SK-N-SH treated with all-trans-retinoic acid at 6 μM for 48 hours (cell line): ENCODE measurements at regions not wholly inside any gene's neighbourhood (a gene's known extent, or its start where the extent isn't known, plus 50 kb on each side); places are given as distances from the start of the nearest gene placed in this dataset.

Source experiments
- ATAC-seq: fragments of 200-7000 bp; cut with Tn5 transposase; 3 replicates; pipeline ENCODE4 v1.9.1; 2020; ENCODE audit warnings: mild to moderate bottlenecking, moderate library complexity
- ARNTL ChIP-seq: fragments of 450-650 bp; formaldehyde crosslinking; IDR thresholded peaks from 2 replicates; pipeline ENCODE4 v1.5.0; 2020; ENCODE audit warnings: low read depth, mild to moderate bottlenecking, moderate library complexity, borderline replicate concordance
- BACH2 ChIP-seq: fragments of 250-450 bp; sonication (Bioruptor Pico); IDR thresholded peaks from 2 replicates; pipeline ENCODE4 v1.9.0; 2021; ENCODE audit warnings: mild to moderate bottlenecking, borderline replicate concordance
- ESRRG ChIP-seq: fragments of 250-450 bp; sonication (Bioruptor Pico); IDR thresholded peaks from 2 replicates; pipeline ENCODE4 v1.6.1; 2021; ENCODE audit warnings: mild to moderate bottlenecking
- GLIS3 ChIP-seq: fragments of 250-450 bp; sonication (Bioruptor Pico); IDR thresholded peaks from 2 replicates; pipeline ENCODE4 v1.5.0; 2020; ENCODE audit warnings: mild to moderate bottlenecking, moderate library complexity
- ISL1 ChIP-seq: fragments of 250-450 bp; sonication (Bioruptor Pico); IDR thresholded peaks from 2 replicates; pipeline ENCODE4 v2.1.2; 2022; ENCODE audit warnings: mild to moderate bottlenecking, moderate library complexity
- PPARA ChIP-seq: fragments of 250-450 bp; sonication (Bioruptor Pico); IDR thresholded peaks from 2 replicates; pipeline ENCODE4 v1.5.0; 2020; ENCODE audit warnings: mild to moderate bottlenecking, borderline replicate concordance
- SNAI2 ChIP-seq: fragments of 250-450 bp; sonication (Bioruptor Pico); IDR thresholded peaks from 2 replicates; pipeline ENCODE4 v1.5.0; 2020; ENCODE audit warnings: mild to moderate bottlenecking, moderate library complexity
- TCF4 ChIP-seq: fragments of 250-450 bp; sonication (Bioruptor Pico); IDR thresholded peaks from 2 replicates; pipeline ENCODE4 v1.8.0; 2021; ENCODE audit warnings: mild to moderate bottlenecking, moderate library complexity, borderline replicate concordance
- TOX ChIP-seq: fragments of 250-450 bp; sonication (Bioruptor Pico); IDR thresholded peaks from 2 replicates; pipeline ENCODE4 v1.8.0; 2021; ENCODE audit warnings: mild to moderate bottlenecking, moderate library complexity, borderline replicate concordance
- ZC3H10 ChIP-seq: fragments of 250-450 bp; sonication (Bioruptor Pico); IDR thresholded peaks from 2 replicates; pipeline ENCODE4 v1.5.1; 2021; ENCODE audit warnings: mild to moderate bottlenecking, moderate library complexity
- ZFP3 ChIP-seq: fragments of 250-450 bp; sonication (Bioruptor Pico); IDR thresholded peaks from 2 replicates; pipeline ENCODE4 v1.5.0; 2020; ENCODE audit warnings: mild to moderate bottlenecking, moderate library complexity
- ZFP30 ChIP-seq: fragments of 450-650 bp; formaldehyde crosslinking; IDR thresholded peaks from 2 replicates; pipeline ENCODE4 v1.5.0; 2022; ENCODE audit warnings: mild to moderate bottlenecking, moderate library complexity
- ZNF565 ChIP-seq: fragments of 450-650 bp; formaldehyde crosslinking; conservative IDR thresholded peaks from 2 replicates; pipeline ENCODE4 v1.5.0; 2020; ENCODE audit warnings: low read depth, mild to moderate bottlenecking, moderate library complexity
- ZNF70 ChIP-seq: fragments of 450-650 bp; formaldehyde crosslinking; IDR thresholded peaks from 2 replicates; pipeline ENCODE4 v1.5.0; 2020; ENCODE audit warnings: mild to moderate bottlenecking, moderate library complexity
- ZNF8 ChIP-seq: fragments of 450-650 bp; formaldehyde crosslinking; IDR thresholded peaks from 2 replicates; pipeline ENCODE4 v1.5.0; 2020; ENCODE audit warnings: mild to moderate bottlenecking, moderate library complexity
- TF ChIP-seq, protein P1 (sequence below): fragments of 250-450 bp; sonication (Bioruptor Pico); IDR thresholded peaks from 2 replicates; pipeline ENCODE4 v1.5.0; 2020; ENCODE audit warnings: mild to moderate bottlenecking, moderate library complexity
- TF ChIP-seq, protein P2 (sequence below): fragments of 250-450 bp; sonication (Bioruptor Pico); IDR thresholded peaks from 2 replicates; pipeline ENCODE4 v1.8.0; 2020; ENCODE audit warnings: mild to moderate bottlenecking, moderate library complexity, borderline replicate concordance
- TF ChIP-seq, protein P3 (sequence below): fragments of 250-450 bp; sonication (Bioruptor Pico); IDR thresholded peaks from 2 replicates; pipeline ENCODE4 v1.8.0; 2021; ENCODE audit warnings: low read depth, mild to moderate bottlenecking, moderate library complexity, borderline replicate concordance
- TF ChIP-seq, protein P4 (sequence below): fragments of 250-450 bp; sonication (Bioruptor Pico); IDR thresholded peaks from 2 replicates; pipeline ENCODE4 v1.5.1; 2020; ENCODE audit warnings: low read depth, mild to moderate bottlenecking, moderate library complexity
- TF ChIP-seq, protein P5 (sequence below): fragments of 250-450 bp; sonication (Bioruptor Pico); IDR thresholded peaks from 2 replicates; pipeline ENCODE4 v1.5.1; 2021; ENCODE audit warnings: mild to moderate bottlenecking, moderate library complexity

DNA sequence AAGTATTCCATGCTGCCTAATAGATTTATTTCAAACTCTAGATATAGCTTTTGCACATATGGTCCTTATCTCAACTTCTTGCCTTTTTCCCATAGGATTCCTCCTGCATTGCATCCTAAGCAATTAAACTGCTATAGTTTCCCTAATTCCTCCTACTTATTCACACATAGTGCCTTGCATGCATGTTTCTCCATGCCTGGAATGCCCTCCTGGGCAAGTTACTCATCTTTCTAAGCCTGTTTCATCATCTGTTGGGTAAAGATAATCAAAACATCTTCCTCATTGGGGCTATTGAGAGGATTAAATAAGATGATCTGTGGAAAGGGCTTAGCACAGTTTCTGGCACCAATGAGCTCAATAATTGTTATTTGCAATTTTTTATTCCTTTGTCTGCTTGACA lies 726.5 kb downstream of the SLC4A3 start (continued):
- TF ChIP-seq, protein P1, sequence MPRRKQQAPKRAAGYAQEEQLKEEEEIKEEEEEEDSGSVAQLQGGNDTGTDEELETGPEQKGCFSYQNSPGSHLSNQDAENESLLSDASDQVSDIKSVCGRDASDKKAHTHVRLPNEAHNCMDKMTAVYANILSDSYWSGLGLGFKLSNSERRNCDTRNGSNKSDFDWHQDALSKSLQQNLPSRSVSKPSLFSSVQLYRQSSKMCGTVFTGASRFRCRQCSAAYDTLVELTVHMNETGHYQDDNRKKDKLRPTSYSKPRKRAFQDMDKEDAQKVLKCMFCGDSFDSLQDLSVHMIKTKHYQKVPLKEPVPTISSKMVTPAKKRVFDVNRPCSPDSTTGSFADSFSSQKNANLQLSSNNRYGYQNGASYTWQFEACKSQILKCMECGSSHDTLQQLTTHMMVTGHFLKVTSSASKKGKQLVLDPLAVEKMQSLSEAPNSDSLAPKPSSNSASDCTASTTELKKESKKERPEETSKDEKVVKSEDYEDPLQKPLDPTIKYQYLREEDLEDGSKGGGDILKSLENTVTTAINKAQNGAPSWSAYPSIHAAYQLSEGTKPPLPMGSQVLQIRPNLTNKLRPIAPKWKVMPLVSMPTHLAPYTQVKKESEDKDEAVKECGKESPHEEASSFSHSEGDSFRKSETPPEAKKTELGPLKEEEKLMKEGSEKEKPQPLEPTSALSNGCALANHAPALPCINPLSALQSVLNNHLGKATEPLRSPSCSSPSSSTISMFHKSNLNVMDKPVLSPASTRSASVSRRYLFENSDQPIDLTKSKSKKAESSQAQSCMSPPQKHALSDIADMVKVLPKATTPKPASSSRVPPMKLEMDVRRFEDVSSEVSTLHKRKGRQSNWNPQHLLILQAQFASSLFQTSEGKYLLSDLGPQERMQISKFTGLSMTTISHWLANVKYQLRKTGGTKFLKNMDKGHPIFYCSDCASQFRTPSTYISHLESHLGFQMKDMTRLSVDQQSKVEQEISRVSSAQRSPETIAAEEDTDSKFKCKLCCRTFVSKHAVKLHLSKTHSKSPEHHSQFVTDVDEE, result no peak
- TF ChIP-seq PPARA (CRISPR knock-in tag), result no peak

DNA sequence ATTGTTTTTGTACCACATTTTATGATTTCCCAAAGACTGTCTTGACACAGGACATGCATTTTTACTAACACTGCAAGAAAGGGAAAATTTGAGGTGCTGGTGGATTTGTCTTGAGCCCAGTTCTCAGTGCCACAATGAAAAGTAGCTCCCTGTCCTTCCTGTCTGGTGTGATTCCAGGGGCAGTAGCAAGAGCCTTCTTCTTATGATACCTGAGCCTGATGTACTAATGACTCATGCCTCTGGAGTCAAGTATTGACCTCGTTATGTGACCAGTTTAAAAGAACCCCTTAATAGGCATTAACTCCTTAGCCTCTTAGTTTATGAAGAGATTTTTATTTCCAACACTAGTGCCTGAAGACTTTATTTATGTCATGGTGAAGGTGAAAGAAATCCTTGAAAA lies 728.6 kb downstream of the SLC4A3 start:
- peak; percentile 39; the same call in 1 of the 3 replicates for ATAC-seq
- TF ChIP-seq ZNF8 (no peak), TCF4 (CRISPR knock-in tag) (no peak), BACH2 (CRISPR knock-in tag) (no peak), GLIS3 (CRISPR knock-in tag) (no peak), ESRRG (CRISPR knock-in tag) (no peak), ISL1 (CRISPR knock-in tag) (no peak), TOX (CRISPR knock-in tag) (no peak), SNAI2 (CRISPR knock-in tag) (no peak), ARNTL (CRISPR knock-in tag) (no peak), ZFP3 (CRISPR knock-in tag) (no peak), ZNF565 (CRISPR knock-in tag) (no peak), ZFP30 (CRISPR knock-in tag) (no peak), PPARA (CRISPR knock-in tag) (no peak)
- TF ChIP-seq, protein P2, sequence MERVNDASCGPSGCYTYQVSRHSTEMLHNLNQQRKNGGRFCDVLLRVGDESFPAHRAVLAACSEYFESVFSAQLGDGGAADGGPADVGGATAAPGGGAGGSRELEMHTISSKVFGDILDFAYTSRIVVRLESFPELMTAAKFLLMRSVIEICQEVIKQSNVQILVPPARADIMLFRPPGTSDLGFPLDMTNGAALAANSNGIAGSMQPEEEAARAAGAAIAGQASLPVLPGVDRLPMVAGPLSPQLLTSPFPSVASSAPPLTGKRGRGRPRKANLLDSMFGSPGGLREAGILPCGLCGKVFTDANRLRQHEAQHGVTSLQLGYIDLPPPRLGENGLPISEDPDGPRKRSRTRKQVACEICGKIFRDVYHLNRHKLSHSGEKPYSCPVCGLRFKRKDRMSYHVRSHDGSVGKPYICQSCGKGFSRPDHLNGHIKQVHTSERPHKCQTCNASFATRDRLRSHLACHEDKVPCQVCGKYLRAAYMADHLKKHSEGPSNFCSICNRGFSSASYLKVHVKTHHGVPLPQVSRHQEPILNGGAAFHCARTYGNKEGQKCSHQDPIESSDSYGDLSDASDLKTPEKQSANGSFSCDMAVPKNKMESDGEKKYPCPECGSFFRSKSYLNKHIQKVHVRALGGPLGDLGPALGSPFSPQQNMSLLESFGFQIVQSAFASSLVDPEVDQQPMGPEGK (CRISPR knock-in tag), result no peak
- TF ChIP-seq, protein P3, sequence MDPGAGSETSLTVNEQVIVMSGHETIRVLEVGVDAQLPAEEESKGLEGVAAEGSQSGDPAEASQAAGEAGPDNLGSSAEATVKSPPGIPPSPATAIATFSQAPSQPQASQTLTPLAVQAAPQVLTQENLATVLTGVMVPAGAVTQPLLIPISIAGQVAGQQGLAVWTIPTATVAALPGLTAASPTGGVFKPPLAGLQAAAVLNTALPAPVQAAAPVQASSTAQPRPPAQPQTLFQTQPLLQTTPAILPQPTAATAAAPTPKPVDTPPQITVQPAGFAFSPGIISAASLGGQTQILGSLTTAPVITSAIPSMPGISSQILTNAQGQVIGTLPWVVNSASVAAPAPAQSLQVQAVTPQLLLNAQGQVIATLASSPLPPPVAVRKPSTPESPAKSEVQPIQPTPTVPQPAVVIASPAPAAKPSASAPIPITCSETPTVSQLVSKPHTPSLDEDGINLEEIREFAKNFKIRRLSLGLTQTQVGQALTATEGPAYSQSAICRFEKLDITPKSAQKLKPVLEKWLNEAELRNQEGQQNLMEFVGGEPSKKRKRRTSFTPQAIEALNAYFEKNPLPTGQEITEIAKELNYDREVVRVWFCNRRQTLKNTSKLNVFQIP (CRISPR knock-in tag), result no peak
- TF ChIP-seq, protein P4, sequence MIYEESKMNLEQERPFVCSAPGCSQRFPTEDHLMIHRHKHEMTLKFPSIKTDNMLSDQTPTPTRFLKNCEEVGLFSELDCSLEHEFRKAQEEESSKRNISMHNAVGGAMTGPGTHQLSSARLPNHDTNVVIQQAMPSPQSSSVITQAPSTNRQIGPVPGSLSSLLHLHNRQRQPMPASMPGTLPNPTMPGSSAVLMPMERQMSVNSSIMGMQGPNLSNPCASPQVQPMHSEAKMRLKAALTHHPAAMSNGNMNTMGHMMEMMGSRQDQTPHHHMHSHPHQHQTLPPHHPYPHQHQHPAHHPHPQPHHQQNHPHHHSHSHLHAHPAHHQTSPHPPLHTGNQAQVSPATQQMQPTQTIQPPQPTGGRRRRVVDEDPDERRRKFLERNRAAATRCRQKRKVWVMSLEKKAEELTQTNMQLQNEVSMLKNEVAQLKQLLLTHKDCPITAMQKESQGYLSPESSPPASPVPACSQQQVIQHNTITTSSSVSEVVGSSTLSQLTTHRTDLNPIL (CRISPR knock-in tag), result no peak
- TF ChIP-seq, protein P5, sequence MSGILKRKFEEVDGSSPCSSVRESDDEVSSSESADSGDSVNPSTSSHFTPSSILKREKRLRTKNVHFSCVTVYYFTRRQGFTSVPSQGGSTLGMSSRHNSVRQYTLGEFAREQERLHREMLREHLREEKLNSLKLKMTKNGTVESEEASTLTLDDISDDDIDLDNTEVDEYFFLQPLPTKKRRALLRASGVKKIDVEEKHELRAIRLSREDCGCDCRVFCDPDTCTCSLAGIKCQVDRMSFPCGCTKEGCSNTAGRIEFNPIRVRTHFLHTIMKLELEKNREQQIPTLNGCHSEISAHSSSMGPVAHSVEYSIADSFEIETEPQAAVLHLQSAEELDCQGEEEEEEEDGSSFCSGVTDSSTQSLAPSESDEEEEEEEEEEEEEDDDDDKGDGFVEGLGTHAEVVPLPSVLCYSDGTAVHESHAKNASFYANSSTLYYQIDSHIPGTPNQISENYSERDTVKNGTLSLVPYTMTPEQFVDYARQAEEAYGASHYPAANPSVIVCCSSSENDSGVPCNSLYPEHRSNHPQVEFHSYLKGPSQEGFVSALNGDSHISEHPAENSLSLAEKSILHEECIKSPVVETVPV, result no peak

DNA sequence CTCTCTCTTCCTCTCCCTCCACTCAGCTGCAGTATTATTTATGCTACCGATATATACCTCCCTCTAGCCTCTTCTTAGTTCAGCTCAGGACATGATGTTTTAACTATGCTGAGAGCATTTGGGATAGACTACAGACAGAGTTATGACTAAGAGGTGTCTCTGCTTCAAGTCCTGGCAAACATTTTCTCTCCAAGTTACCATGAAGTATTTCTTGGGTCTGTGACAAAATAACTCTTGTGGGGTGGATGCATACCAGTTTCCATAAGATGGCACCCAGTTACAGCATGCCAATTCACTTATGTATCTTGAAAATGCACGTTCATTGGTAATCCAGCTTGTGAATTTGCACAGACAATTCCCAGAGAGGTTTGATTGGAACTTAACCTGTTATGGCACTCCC lies 737.6 kb downstream of the SLC4A3 start:
- peak; percentile 98 for ATAC-seq
- TF ChIP-seq TOX (CRISPR knock-in tag) (no peak), ZNF8 (no peak), ZNF565 (CRISPR knock-in tag) (no peak), ZNF70 (CRISPR knock-in tag) (no peak), ZFP3 (CRISPR knock-in tag) (no peak), ZFP30 (CRISPR knock-in tag) (no peak)

DNA sequence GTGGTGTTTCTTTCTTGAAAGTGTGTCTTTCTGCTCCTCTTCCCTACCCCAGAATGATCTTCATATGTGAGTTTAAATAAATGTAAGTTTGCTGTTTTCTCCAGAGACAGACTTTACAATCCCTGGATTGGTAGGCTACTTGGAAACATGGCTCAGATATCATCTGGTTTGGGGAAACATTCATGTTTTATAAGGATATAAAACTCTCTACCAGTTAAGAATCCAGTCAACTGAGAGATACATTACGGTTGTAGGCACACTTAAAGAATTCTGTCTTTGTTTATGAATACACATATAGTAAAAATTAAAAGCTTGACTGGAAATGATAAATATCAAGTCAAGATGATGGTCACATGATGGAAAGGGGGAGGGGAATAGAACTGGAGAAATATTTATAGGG lies 739.3 kb downstream of the SLC4A3 start:
- no peak for ATAC-seq
- TF ChIP-seq SNAI2 (CRISPR knock-in tag) (no peak), ARNTL (CRISPR knock-in tag) (no peak), ZC3H10 (no peak), ISL1 (CRISPR knock-in tag) (no peak), PPARA (CRISPR knock-in tag) (no peak)
- TF ChIP-seq, protein P5, result no peak
- TF ChIP-seq, protein P1, result no peak
- TF ChIP-seq, protein P2 (CRISPR knock-in tag), result no peak
